CD4-positive, CD25-positive, alpha-beta regulatory T cell (primary cell): ENCODE measurements at regions not wholly inside any gene's neighbourhood (a gene's known extent, or its start where the extent isn't known, plus 50 kb on each side); places are given as distances from the start of the nearest gene placed in this dataset.
A peak's percentile ranks its signal among the peaks of the same experiment; 100 is the strongest.
"Not testable (repeated sequence)": the region's sequence is repeated elsewhere in the genome, so short reads cannot be mapped to it uniquely, and the experiment has no call there.

Source experiments
- ATAC-seq, 2 donors: fragments of 150-1000 bp; cut with Tn5 transposase; one replicate each; pipeline ENCODE4 v1.10.0; 2021; ENCODE audit warnings: low read depth in 2 of 2, moderate number of reproducible peaks in 2 of 2, moderate library complexity in 1 of 2
- DNase-seq, 3 donors: peaks; one replicate each; pipeline versions ENCODE4 v3.0.0 to v3.0.0-alpha.2; 2012 to 2022; ENCODE audit warnings: mixed read lengths in 1 of 3
- H3K27ac ChIP-seq: one replicate; pipeline ENCODE4 v1.7.0; 2013; ENCODE audit warnings: mild to moderate bottlenecking, low read length; ENCODE audit not compliant: insufficient read depth, poor library complexity, severe bottlenecking
- H3K27me3 ChIP-seq: one replicate; pipeline ENCODE4 v1.7.0; 2013; ENCODE audit warnings: low read length; ENCODE audit not compliant: control insufficient read depth, insufficient read depth
- H3K36me3 ChIP-seq: one replicate; pipeline ENCODE4 v1.7.0; 2013; ENCODE audit warnings: mild to moderate bottlenecking, low read length, moderate library complexity; ENCODE audit not compliant: control insufficient read depth, insufficient read depth
- H3K4me1 ChIP-seq: 2 replicates; pipeline ENCODE4 v1.7.0; 2013; ENCODE audit warnings: mild to moderate bottlenecking, low read length; ENCODE audit not compliant: insufficient read depth, control insufficient read depth, poor library complexity, severe bottlenecking
- H3K4me3 ChIP-seq: one replicate; pipeline ENCODE4 v1.7.0; 2013; ENCODE audit warnings: low read depth, mild to moderate bottlenecking, low read length, moderate library complexity
- H3K9me3 ChIP-seq, 2 experiments: 1 replicate in 1 of 2; 2 replicates in 1 of 2; pipeline ENCODE4 v1.7.0; 2013; ENCODE audit warnings: low read length in 2 of 2, mild to moderate bottlenecking in 1 of 2, moderate library complexity in 1 of 2; ENCODE audit not compliant: control insufficient read depth in 2 of 2
- H3K27ac Mint-ChIP-seq, 3 donors: one replicate each; pipeline ENCODE4 v1.8.0; 2020 to 2022; ENCODE audit warnings: mild to moderate bottlenecking in 3 of 3, mixed read lengths in 3 of 3, moderate library complexity in 2 of 3
- H3K27me3 Mint-ChIP-seq: one replicate; pipeline ENCODE4 v1.8.0; 2022; ENCODE audit warnings: mild to moderate bottlenecking, mixed read lengths
- H3K36me3 Mint-ChIP-seq: one replicate; pipeline ENCODE4 v1.8.0; 2020; ENCODE audit warnings: mixed read lengths
- H3K4me1 Mint-ChIP-seq, 4 donors: one replicate each; pipeline ENCODE4 v1.8.0; 2020 to 2022; ENCODE audit warnings: mixed read lengths in 4 of 4, mild to moderate bottlenecking in 1 of 4
- H3K4me3 Mint-ChIP-seq, 4 donors: one replicate each; pipeline ENCODE4 v1.8.0; 2020 to 2022; ENCODE audit warnings: mild to moderate bottlenecking in 4 of 4, mixed read lengths in 4 of 4, moderate library complexity in 3 of 4
- H3K9me3 Mint-ChIP-seq, 7 donors: one replicate each; pipeline ENCODE4 v1.8.0; 2020 to 2022; ENCODE audit warnings: mixed read lengths in 7 of 7, mild to moderate bottlenecking in 3 of 7, moderate library complexity in 2 of 7

DNA sequence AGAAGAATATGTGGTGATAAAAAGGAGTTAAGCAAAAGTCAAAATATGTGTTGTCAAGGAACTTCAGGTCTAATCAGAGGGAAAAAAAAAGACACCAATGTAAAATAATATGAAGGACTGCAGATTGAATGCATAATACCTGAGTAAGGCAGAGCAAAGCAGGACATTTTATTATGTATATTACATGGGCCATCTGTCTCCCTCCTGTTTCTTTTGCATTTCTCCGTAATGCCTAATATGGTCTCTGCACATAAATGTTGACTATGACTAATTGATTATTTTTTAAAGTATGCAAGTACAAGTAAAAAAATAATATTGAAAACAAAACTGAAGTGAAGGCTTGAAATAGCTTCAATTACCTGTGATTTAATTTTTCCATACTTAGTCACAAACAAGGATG lies 384.7 kb upstream of the MAN1A1 start:
- no peak for DNase-seq
- ATAC-seq: no peak
- H3K9me3 Mint-ChIP-seq: peaks cover 0 to 1% (median 0%) of the 10 kb centered on the region in 7 donors

DNA sequence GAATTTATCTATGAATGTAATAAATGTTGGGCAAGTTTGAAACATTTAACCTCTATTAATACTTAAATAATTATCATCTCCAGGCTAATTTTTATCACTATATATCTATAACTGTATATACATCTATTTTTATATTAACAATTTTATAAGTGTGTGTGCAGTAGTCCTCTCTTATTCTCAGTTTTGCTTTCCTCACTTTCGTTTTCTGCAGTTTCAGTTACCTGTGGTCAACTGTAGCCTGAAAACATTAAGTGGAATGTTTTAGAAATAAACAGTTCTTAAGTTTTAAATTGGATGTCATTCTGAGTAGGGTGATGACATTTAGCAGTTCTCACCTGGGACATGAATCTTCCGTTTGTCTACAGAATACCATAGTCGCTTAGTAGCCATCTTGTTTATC lies 379.4 kb upstream of the MAN1A1 start:
- Histone ChIP-seq H3K9me3 (no peaks in the 10 kb centered on the region), H3K27me3 (no peaks in the 10 kb centered on the region), H3K36me3 (no peaks in the 10 kb centered on the region), H3K4me1 (no peaks in the 10 kb centered on the region), H3K4me3 (no peak overlapping the region), H3K27ac (no peak overlapping the region)
- DNase-seq: no peak
- no peak overlapping the region for H3K27ac Mint-ChIP-seq
- peaks cover 7% of the 10 kb centered on the region for H3K27me3 Mint-ChIP-seq
- ATAC-seq: no peak
- no peaks in the 10 kb centered on the region for H3K36me3 Mint-ChIP-seq
- H3K4me3 Mint-ChIP-seq: no peak overlapping the region
- peaks cover 0 to 4% (median 0%) of the 10 kb centered on the region in 7 donors for H3K9me3 Mint-ChIP-seq
- H3K4me1 Mint-ChIP-seq: no peaks in the 10 kb centered on the region

More for the DNA sequence above, 384.7 kb upstream of the MAN1A1 start:
- H3K9me3 ChIP-seq: no peaks in the 10 kb centered on the region
- Mint-ChIP-seq H3K27me3 (peaks cover 11% of the 10 kb centered on the region), H3K27ac (no peak overlapping the region), H3K4me3 (no peak overlapping the region), H3K4me1 (no peaks in the 10 kb centered on the region), H3K36me3 (no peaks in the 10 kb centered on the region)
- H3K4me1 ChIP-seq: no peaks in the 10 kb centered on the region
- no peak overlapping the region for H3K4me3 ChIP-seq
- no peaks in the 10 kb centered on the region for H3K36me3 ChIP-seq
- no peaks in the 10 kb centered on the region for H3K27me3 ChIP-seq
- no peak overlapping the region for H3K27ac ChIP-seq

DNA sequence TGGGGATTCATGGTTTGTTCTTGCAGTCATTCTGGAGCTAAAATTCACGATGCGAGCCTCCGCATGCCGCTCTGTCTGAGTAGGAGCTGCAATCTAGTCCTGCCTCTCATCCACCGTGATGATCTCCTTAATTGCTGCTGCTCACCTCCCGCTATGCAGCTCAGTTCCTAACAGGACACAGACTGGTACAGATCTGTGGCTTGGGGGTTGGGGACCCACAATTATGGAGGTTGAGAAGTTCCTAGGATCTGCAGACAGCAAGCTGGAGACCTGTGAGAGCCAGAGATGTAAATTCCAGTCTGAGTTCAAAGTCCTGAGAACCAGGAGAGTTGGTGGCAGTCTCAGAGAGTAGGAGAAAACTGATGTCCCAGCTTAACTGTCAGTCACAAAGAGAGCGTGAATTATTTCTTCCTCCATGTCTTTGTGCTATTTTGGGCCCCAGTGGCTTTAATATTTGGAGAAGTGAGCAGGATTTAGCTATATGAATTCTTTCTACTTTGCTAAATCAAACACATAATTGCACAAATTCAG lies 378.7 kb upstream of the MAN1A1 start:
- peaks cover 9% of the 10 kb centered on the region for H3K27me3 Mint-ChIP-seq
- H3K4me3 Mint-ChIP-seq: no peak overlapping the region
- no peak for ATAC-seq
- Histone ChIP-seq H3K9me3 (no peaks in the 10 kb centered on the region), H3K4me3 (no peak overlapping the region), H3K27me3 (no peaks in the 10 kb centered on the region), H3K27ac (no peak overlapping the region), H3K4me1 (no peaks in the 10 kb centered on the region), H3K36me3 (no peaks in the 10 kb centered on the region)
- H3K27ac Mint-ChIP-seq: no peak overlapping the region
- no peaks in the 10 kb centered on the region for H3K36me3 Mint-ChIP-seq
- peaks cover 0 to 2% (median 0%) of the 10 kb centered on the region in 7 donors for H3K9me3 Mint-ChIP-seq
- DNase-seq: no peak
- no peaks in the 10 kb centered on the region for H3K4me1 Mint-ChIP-seq

DNA sequence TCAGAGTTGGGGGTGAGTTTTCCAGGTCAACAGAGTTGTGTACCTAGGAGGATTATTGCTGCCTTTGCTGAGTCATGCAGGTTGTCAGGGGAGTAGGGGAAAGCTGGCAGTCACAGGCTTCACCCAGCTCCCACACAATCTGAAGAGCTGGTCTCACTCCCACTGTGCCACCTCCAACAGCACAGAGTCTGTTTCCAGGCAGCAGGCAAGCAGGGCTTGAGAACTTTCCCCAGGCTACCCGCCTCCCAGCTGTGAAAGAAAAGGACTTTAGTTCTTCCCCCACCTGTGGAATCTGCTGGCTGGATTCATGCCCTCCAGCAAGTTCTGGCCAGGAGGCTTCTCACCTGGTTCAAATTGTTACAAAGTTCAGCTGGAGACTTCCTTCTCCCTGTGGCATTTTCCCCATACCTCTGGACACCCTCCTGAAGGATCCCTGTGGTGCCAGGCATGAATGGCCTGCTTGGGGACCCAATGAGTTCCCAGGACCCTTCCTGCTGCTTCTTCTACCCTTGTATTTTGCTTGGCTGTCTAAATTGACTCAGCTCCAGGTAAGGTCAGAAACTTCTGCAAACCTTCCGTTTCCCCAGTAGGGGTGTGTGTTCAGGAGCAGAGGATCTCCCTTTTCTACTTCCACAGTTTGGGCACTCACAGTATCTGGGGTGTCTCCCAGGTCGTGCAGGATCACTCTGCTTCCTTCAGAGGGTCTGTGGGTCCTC lies 378.1 kb upstream of the MAN1A1 start:
- H3K36me3 ChIP-seq: no peaks in the 10 kb centered on the region
- H3K9me3 ChIP-seq: no peaks in the 10 kb centered on the region
- H3K4me1 ChIP-seq: no peaks in the 10 kb centered on the region
- no peak overlapping the region for H3K27ac ChIP-seq
- H3K27me3 ChIP-seq: no peaks in the 10 kb centered on the region
- no peaks in the 10 kb centered on the region for H3K36me3 Mint-ChIP-seq
- no peak for DNase-seq
- H3K9me3 Mint-ChIP-seq: peaks cover 0 to 2% (median 0%) of the 10 kb centered on the region in 7 donors
- H3K4me3 ChIP-seq: no peak overlapping the region
- no peak overlapping the region for H3K4me3 Mint-ChIP-seq
- H3K27me3 Mint-ChIP-seq: peaks cover 9% of the 10 kb centered on the region
- H3K4me1 Mint-ChIP-seq: no peaks in the 10 kb centered on the region
- no peak overlapping the region for H3K27ac Mint-ChIP-seq
- no peak for ATAC-seq

DNA sequence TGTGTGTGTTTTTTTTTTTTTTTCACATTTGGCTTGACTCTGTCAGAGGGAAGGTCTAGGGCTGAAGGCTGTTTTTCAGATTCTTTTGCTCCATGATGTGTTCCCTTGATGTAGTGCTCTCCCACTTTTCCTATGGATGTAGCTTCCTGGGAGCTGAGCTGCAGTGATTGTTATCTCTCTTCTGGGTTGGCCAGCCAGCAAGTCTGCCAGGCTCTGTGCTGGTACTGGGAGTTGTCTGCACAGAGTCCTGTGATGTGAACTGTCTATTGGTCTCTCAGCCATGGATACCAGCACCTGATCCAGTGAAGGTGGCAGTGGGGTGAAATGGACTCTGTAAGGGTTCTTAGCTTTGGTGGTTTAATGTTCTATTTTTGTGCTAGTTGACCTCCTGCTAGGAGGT lies 377.4 kb upstream of the MAN1A1 start:
- not testable (repeated sequence) for H3K27me3 Mint-ChIP-seq, H3K4me3 ChIP-seq, DNase-seq, H3K27ac ChIP-seq, H3K4me1 Mint-ChIP-seq, H3K4me3 Mint-ChIP-seq, ATAC-seq, H3K27ac Mint-ChIP-seq, H3K36me3 Mint-ChIP-seq, H3K36me3 ChIP-seq, H3K9me3 ChIP-seq, H3K4me1 ChIP-seq, H3K9me3 Mint-ChIP-seq, H3K27me3 ChIP-seq

DNA sequence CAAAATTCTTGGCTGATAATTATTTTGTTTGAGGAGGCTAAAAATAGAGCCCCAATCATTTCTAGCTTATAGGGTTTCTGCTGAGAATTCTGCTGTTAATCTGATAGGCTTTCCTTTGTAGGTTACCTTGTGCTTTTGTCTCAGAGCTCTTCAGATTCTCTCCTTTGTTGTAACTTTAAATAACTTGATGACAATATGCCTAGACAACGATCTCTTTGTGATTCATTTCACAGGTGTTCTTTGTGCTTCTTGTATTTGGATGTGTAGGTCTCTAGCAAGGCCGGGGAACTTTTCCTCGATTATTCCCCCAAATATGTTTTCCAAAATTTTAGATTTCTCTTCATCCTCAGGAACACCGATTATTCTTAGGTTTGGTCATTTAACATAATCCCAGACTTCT lies 376.5 kb upstream of the MAN1A1 start:
- no peaks in the 10 kb centered on the region for H3K36me3 Mint-ChIP-seq
- no peak overlapping the region for H3K27ac Mint-ChIP-seq
- Histone ChIP-seq H3K4me1 (no peaks in the 10 kb centered on the region), H3K27me3 (no peaks in the 10 kb centered on the region), H3K4me3 (no peak overlapping the region), H3K9me3 (no peaks in the 10 kb centered on the region), H3K27ac (no peak overlapping the region), H3K36me3 (no peaks in the 10 kb centered on the region)
- no peak for ATAC-seq
- no peak for DNase-seq
- no peaks in the 10 kb centered on the region for H3K4me1 Mint-ChIP-seq
- peak overlapping the region in 1 of 4 donors; percentile 72 for H3K4me3 Mint-ChIP-seq
- peaks cover 9% of the 10 kb centered on the region for H3K27me3 Mint-ChIP-seq
- H3K9me3 Mint-ChIP-seq: peaks cover 0 to 2% (median 0%) of the 10 kb centered on the region in 7 donors

DNA sequence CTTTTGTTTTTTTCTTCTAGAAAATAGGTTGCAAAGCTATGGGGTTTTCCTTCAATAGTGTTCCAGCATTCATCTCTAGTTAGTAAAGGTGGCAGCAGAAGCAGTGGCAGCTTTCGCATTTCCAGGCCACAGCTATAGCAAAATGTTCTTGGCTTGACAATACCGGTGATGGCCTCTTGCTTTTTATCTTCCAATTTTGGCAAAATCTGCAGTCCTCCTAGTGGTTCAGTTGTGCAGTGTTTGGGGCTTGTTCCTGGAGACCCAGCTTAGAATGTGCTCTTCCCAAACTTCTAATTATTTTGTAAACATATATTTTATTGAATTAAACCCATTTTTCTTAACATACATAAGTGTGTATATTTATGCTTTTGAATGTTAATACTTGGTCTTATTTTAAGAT lies 370.6 kb upstream of the MAN1A1 start:
- H3K4me3 Mint-ChIP-seq: no peak overlapping the region
- ATAC-seq (no peak), DNase-seq (peak in 1 of 3 donors; percentile 13)
- H3K27me3 Mint-ChIP-seq: peaks cover 9% of the 10 kb centered on the region
- no peaks in the 10 kb centered on the region for H3K4me1 ChIP-seq
- no peaks in the 10 kb centered on the region for H3K36me3 ChIP-seq
- no peak overlapping the region for H3K4me3 ChIP-seq
- no peak overlapping the region for H3K27ac ChIP-seq
- H3K27ac Mint-ChIP-seq: no peak overlapping the region
- peaks cover 2% of the 10 kb centered on the region for H3K27me3 ChIP-seq
- H3K9me3 Mint-ChIP-seq: peaks cover 0 to 2% (median 0%) of the 10 kb centered on the region in 7 donors
- no peaks in the 10 kb centered on the region for H3K36me3 Mint-ChIP-seq
- no peaks in the 10 kb centered on the region for H3K9me3 ChIP-seq
- H3K4me1 Mint-ChIP-seq: no peaks in the 10 kb centered on the region

DNA sequence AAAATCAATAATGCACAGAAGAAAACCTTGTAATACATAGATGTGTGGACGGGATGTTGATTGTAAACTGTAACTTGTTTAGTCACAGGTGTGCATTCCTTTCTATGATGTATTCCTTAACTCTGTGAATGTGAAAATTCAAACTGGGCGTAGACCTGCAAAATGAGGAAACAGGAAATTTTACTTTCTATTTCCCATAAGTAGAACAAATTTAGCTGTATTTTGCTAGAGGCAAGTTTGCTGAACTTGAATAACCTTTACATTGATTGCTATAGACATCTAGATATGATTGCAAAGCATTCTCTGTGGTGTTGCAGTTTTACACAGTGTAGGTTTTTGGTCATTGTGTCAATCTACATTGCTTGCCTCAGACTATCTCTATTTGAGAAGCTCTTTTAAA lies 368.4 kb upstream of the MAN1A1 start:
- Histone ChIP-seq H3K27me3 (peaks cover 2% of the 10 kb centered on the region), H3K9me3 (no peaks in the 10 kb centered on the region), H3K36me3 (no peaks in the 10 kb centered on the region), H3K27ac (no peak overlapping the region), H3K4me3 (no peak overlapping the region), H3K4me1 (no peaks in the 10 kb centered on the region)
- Mint-ChIP-seq H3K27ac (no peak overlapping the region), H3K27me3 (no peaks in the 10 kb centered on the region), H3K4me1 (no peaks in the 10 kb centered on the region), H3K4me3 (no peak overlapping the region), H3K9me3 (peaks cover 0 to 2% (median 0%) of the 10 kb centered on the region in 7 donors), H3K36me3 (no peaks in the 10 kb centered on the region)
- ATAC-seq: no peak
- DNase-seq: no peak
